Fibroblast of skin of left biceps (primary cell): ENCODE measurements at regions not wholly inside any gene's neighbourhood (a gene's known extent, or its start where the extent isn't known, plus 50 kb on each side); places are given as distances from the start of the nearest gene placed in this dataset.

Source experiments
- DNase-seq, 2 experiments: peaks; one replicate each; pipeline ENCODE4 v3.0.0-alpha.2; 2013; ENCODE audit warnings: low read depth in 2 of 2

DNA sequence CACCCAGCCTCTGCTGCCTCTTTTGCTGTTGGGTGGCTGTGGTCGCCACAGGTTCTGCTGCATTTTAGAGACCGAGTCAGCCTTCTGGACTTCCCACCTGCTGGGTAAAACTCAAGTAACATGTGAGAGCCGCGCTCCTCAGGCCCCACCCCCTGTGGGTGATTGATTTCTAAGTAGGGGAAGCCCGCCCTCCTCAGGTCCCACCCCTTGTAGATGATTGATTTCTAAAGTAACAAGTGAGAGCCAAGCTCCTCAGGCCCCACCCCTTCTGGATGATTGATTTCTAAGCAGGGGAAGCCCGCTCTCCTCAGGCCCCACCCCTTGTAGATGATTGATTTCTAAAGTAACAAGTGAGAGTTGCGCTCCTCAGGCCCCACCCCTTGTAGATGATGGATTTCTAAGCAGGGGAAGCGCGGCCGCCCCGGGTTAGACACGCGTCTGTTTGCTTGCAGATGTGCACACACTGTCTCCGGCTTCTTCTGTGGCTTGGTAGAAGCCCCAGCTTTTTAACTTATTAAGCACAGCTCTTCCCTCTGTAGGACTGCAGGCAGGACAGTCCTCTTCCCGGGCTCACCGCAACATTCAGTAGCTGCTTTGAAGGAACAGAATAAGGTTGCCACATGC is 83.4 kb downstream of the FAM43A start:
- peak; percentile 83 for DNase-seq

DNA sequence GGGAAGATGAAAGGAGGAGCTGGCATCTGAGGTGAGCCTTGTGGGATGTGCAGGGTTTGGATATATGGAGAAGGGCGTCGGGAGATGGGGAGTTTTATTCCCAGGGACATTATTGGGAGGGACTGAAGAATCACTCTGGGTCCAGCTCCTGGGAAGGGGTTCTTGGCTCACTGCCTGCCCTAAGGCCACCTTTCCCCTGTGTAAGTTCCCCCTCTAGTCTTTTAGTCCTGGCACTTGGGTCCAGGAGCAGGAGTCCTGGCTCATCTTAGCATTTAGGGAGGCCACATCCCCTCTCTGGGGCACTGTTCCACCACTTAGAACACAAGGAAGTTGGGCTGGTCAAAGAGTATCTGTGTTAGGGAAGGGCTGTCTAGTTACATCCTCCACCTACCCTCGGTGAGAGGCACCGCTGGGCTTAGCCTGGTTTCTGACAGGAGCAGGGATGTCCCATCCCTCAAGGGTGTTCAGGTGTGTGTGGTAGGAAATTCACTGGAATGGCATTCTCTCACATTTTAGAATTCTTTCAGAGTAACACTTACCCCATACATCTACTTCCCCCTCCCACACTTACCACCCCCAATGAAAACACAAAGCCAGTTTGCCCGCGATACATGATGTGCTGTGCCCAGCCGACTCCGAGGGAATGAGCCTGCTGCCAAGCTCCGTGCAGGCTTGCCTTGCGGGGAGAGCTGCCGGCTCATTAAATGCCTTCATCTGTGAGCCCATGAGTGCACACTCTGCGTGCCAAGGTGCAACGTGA is 86.7 kb downstream of the FAM43A start:
- no peak for DNase-seq

- no peak for DNase-seq
Observed at GRCh38 chr3:194773216-194773615, 87.5 kb downstream of the FAM43A start.

GRCh38 chr3:194773771-194774455 is 88.2 kb downstream of the FAM43A start:
- no peak for DNase-seq

DNA sequence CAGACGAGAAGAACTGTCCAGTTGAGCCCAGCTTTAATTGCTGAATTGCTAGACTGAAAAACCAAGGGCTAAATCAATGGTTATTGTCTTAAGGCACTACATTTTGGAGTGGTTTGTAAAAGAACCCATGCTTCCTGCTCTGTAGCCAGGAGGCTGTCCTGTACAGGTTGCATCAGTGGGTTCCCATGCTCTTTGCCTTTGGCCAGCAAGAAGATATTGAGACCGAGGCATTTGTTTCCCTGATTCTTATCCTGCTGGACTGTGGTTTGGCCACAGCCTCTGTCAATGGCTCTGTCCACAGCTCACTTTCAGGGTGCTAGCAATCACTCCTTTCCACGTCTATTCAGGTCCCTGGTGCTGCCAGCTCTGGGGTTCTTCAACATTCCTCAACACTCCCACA is 89.6 kb downstream of the FAM43A start:
- no peak for DNase-seq

DNA sequence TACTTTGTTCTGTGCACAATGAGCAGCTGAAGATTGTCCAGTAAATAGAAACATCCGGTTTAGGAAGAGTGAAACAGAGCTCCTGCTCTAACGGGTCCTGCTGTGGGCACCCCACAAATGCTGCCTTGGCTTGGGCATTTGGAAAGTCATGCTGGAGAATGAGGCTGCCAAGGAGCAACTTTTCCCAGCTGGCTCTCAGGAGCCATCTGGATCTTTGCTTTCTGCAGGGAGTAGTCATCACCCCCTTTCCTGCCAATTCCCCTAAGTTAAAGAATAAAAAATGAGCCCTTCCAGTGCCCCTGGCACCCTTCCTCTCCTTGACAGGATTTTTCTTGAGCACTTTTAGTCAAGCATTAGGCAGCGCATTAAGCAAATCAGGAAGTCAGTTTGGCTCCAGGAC is 90.0 kb downstream of the FAM43A start:
- no peak for DNase-seq

DNA sequence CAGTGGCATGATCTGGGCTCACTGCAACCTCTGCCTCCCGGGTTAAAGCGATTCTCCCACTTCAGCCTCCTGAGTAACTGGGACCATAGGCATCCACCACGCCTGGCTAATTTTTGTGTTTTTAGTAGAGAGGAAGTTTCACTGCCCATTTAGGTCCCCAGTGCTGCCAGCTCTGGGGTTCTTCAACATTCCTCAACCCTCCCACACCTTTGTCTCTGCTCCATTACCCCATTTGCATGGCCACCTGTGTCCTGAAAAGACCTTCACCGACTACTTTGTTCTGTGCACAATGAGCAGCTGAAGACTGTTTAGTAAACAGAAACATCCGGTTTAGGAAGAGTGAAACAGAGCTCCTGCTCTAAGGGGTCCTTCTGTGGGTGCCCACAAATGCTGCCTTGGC is 92.0 kb downstream of the FAM43A start:
- DNase-seq: no peak

GRCh38 chr3:194779729-194780224 is 94.1 kb downstream of the FAM43A start:
- no peak for DNase-seq

GRCh38 chr3:194780706-194781105 is 95.0 kb downstream of the FAM43A start:
- DNase-seq: no peak

DNA sequence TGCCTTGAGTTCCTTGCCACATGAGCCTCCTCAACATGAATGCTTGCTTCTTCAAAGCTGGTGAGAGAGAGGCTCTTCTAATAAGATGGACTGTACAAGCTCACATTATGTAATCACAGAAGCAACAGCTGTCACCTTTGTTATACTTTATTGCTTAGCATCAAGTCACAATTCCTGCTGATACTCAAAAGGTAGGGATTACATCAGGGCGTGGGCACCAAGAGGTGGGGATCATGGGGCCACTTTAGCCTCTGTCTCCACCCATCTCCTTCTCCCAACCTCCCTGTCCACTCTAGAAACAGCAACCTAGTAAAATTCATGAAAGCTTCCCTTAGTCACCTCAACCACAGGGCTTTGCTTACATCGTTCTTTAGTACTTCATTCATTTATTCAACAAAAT is 95.9 kb downstream of the FAM43A start:
- no peak for DNase-seq

- no peak for DNase-seq
Observed at GRCh38 chr3:194782698-194783404, 97.2 kb downstream of the FAM43A start.

- DNase-seq: no peak
Observed at GRCh38 chr3:194784361-194784760, 98.7 kb downstream of the FAM43A start.

DNA sequence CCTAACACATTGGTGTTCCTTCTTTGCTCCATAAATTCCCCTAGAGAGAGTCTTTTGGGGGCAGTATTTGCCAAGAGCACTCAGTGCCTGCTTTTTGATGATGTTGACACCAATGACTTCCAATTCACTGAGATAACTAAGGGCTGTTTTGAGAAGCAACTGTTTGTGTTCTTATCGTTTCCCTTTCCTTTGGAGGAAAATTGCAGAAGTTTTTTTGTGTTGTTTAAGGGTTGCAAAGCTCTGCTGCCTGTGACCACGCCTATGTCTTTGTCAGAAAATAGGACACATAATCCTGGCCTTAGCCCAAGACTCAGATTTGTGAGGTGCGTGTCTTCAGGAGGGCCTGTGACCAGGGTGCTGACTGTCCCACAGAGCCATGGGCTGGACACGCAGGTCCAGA is 99.6 kb downstream of the FAM43A start:
- no peak for DNase-seq

DNA sequence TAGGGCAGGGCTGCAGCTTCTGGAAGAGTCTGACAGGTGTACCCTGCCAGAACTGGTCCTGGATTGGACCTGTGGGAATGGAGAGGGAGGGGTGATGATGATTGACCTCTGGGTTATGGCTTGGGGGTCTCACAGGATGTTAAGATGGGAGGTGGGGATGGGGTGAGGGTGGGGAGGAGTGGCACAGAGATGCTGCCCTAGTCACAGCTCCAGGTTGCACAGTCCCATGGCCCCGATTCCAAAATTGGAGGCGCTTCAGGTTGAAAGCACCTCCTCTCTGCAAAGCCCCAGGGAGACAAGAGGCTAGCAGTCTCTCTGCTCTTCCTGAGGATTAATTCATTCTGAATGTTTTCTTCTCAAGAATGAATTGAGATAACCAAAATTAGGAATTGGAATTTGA is 101.4 kb downstream of the FAM43A start:
- no peak for DNase-seq

DNA sequence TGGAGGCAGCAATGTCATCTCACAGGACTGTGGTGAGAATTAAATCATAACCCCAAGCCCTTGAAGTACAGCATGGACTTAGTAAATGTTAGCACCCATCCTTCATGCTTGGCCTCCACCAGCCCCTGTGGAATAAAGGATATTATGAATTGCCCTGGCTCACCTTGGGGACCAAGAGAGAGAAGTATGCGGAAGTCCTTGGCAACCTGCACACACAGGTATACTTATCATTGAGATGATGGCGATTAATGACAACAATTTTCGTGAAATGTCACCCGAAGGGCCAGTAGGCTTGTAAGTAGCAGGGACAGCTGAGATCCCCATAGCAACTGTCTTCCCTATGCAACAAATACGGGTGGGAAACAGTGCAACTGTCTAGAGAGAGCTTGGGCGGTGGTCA is 102.0 kb downstream of the FAM43A start:
- no peak for DNase-seq

- no peak for DNase-seq
Observed at GRCh38 chr3:194792368-194792767, 106.7 kb downstream of the FAM43A start.

DNA sequence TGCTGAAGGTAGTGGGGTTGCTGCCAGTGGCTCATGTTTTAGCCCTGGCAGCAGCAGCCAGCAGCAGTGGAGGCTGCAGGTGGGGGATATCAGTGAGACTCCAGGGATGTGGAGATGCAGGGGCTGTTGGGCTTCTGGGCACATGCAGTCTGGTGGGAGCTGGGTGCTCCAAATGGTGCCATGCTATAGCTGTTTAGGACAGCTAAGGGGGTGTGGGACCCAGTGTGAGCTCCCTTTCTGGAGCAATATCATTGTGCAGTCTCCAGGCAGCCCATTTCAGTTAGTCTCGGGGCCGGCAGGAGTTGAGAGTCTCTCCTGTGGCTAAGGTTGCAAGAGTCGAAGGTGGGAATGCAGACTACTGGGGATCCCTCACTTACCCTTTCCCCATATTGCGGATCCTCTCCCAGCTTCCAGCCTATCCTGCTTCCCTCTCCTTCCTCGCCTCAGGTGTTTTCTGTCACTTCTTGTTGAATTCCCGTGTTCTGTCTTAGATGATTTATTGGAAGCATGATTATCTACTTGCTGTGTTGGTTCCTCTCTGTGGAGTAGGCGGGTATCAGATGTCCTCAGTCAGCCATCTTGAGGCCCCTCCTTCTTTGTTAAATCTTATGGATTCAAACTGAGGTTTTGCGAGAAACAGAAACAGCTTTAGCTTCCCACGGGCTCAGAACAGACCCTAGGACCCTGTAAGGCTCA is 112.0 kb downstream of the FAM43A start:
- no peak for DNase-seq

- DNase-seq: no peak
Observed at GRCh38 chr3:194798486-194798885, 112.8 kb downstream of the FAM43A start.

DNA sequence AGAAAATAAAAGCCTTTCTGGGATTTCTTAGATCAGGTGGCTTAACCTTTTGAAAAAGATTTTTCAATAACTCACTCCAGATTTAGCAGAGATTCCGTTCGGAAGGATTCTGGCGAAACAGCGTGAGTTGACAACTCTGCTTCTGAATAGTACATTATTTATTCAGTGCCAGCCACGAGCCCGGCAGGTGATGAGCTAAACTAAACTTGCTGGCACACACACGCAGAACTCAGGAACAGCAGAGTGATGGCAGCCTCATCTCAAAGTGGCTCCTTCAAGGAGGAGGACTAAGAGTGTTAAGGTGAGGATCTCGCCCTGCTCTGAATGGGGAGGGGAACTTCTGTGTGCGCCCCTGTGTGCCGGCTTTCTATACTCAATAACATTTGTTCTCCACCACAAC is 114.3 kb downstream of the FAM43A start:
- DNase-seq: no peak

GRCh38 chr3:194801461-194802432 is 116.1 kb downstream of the FAM43A start:
- no peak for DNase-seq
